ENCODE measurements at regions not wholly inside any gene's neighbourhood (a gene's known extent, or its start where the extent isn't known, plus 50 kb on each side); places are given as distances from the start of the nearest gene placed in this dataset.

GRCh38 chr5:35371951-35372426 lies 141.7 kb upstream of the PRLR start (continued):
- TF ChIP-seq SIX5 (IDR thresholded peaks at IDR 0.05; ENCODE audit: low read depth, low read length) (no peak), PHF8 (conservative IDR thresholded peaks at IDR 0.05; ENCODE audit: low read depth, low read length) (no peak), TBP (IDR thresholded peaks at IDR 0.05; ENCODE audit: low read depth, low read length) (no peak), BRCA1 (IDR thresholded peaks at IDR 0.05; ENCODE audit: low read depth, low read length) (no peak), CHD2 (IDR thresholded peaks at IDR 0.05; ENCODE audit: low read length) (no peak), E2F6 (IDR thresholded peaks at IDR 0.05) (no peak), USF2 (IDR thresholded peaks at IDR 0.05; ENCODE audit: low read length) (no peak), SAP30 (IDR thresholded peaks at IDR 0.05; ENCODE audit: insufficient read depth, insufficient replicate concordance, low read length) (no peak), HDAC6 (IDR thresholded peaks at IDR 0.05; ENCODE audit: low read depth, low read length) (no peak)
- TF ChIP-seq, protein P1, sequence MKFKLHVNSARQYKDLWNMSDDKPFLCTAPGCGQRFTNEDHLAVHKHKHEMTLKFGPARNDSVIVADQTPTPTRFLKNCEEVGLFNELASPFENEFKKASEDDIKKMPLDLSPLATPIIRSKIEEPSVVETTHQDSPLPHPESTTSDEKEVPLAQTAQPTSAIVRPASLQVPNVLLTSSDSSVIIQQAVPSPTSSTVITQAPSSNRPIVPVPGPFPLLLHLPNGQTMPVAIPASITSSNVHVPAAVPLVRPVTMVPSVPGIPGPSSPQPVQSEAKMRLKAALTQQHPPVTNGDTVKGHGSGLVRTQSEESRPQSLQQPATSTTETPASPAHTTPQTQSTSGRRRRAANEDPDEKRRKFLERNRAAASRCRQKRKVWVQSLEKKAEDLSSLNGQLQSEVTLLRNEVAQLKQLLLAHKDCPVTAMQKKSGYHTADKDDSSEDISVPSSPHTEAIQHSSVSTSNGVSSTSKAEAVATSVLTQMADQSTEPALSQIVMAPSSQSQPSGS (IDR thresholded peaks at IDR 0.05; ENCODE audit: low read length), result no peak

Data from H1 (cell line).